ENCODE measurements at regions not wholly inside any gene's neighbourhood (a gene's known extent, or its start where the extent isn't known, plus 50 kb on each side); places are given as distances from the start of the nearest gene placed in this dataset.

GRCh38 chr2:235160281-235160810, 208.5 kb downstream of the SH3BP4 start:
- Histone ChIP-seq H3K4me1 (replicated peaks in 1 of 2) (no peaks in the 10 kb centered on the region), H3K27ac (no peak overlapping the region), H3K4me3 (no peak overlapping the region)
- in situ Hi-C loops (cut with MboI; ENCODE audit: low pct_unique_long_range_greater_than_20kb in 2 of 9, low sequenced_read_pairs in 9 of 9, unreplicated experiment in 9 of 9): loop anchor here in 1 of 9 experiments (25.0 kb wide), 1 partner anchor 577 kb away; no protein-coding TSS in a partner anchor
- no peak for ATAC-seq (replicated peaks in 6 of 8)
- 15 to 86% (median 72%) methylated on average over 2 to 6 of the region's 7 CpGs; no CpG with 5 or more reads in 3 of the 10 experiments for WGBS, 10 experiments

- no peaks in the 10 kb centered on the region for H3K4me1 ChIP-seq (replicated peaks in 1 of 2)
- no peak overlapping the region for H3K27ac ChIP-seq
- in situ Hi-C loops (cut with MboI; ENCODE audit: low pct_unique_long_range_greater_than_20kb in 2 of 9, low sequenced_read_pairs in 9 of 9, unreplicated experiment in 9 of 9): loop anchor here in 1 of 9 experiments (25.0 kb wide), 1 partner anchor 576 kb away; no protein-coding TSS in a partner anchor
- no peak for ATAC-seq (replicated peaks in 6 of 8)
- H3K4me3 ChIP-seq: no peak overlapping the region
- WGBS, 10 experiments: 56 to 100% (median 79%) methylated on average over 1 to 6 of the region's 8 CpGs; no CpG with 5 or more reads in 2 of the 10 experiments
Measured at GRCh38 chr2:235161565-235161964, 209.7 kb downstream of the SH3BP4 start.

GRCh38 chr2:235162082-235162836, 210.4 kb downstream of the SH3BP4 start:
- H3K4me1 ChIP-seq (replicated peaks in 1 of 2): no peaks in the 10 kb centered on the region
- H3K27ac ChIP-seq: no peak overlapping the region
- whole genome bisulfite sequencing, 10 experiments: 50 to 94% (median 82%) methylated on average over 1 to 8 of the region's 9 CpGs
- ATAC-seq (replicated peaks in 6 of 8): peak in 6 of 8 experiments; percentile 36 to 91 (median 80)
- in situ Hi-C loops (cut with MboI; ENCODE audit: low pct_unique_long_range_greater_than_20kb in 2 of 9, low sequenced_read_pairs in 9 of 9, unreplicated experiment in 9 of 9): loop anchor here in 1 of 9 experiments (25.0 kb wide), 1 partner anchor 575 kb away; no protein-coding TSS in a partner anchor
- no peak overlapping the region for H3K4me3 ChIP-seq

GRCh38 chr2:235162837-235163197, 211.0 kb downstream of the SH3BP4 start:
- in situ Hi-C loops (cut with MboI; ENCODE audit: low pct_unique_long_range_greater_than_20kb in 2 of 9, low sequenced_read_pairs in 9 of 9, unreplicated experiment in 9 of 9): loop anchor here in 1 of 9 experiments (25.0 kb wide), 1 partner anchor 574 kb away; no protein-coding TSS in a partner anchor
- no peaks in the 10 kb centered on the region for H3K4me1 ChIP-seq (replicated peaks in 1 of 2)
- H3K27ac ChIP-seq: no peak overlapping the region
- no peak for ATAC-seq (replicated peaks in 6 of 8)
- WGBS, 10 experiments: 50 to 80% (median 66%) methylated on average over 1 to 2 of the region's 5 CpGs; no CpG with 5 or more reads in 6 of the 10 experiments
- H3K4me3 ChIP-seq: no peak overlapping the region

DNA sequence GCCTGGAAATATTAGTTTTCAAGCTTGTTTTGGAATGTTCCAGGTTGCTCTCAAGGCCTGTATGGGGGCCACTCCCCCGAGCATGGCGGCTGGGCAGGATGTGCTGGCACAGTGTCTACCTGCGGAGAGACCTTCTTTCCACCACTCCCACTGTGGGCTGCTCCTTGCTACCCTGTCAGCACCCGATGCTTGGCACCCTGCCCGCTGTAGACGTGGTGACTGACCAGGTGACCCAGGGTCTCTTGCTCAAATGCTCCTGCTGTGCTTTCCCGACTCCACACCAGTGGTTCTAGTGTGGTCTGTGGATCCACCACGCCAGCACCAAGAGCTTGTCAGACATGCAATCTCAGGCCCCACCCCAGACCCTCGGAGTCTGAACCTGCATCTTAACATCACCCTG, 213.3 kb downstream of the SH3BP4 start:
- WGBS, 10 experiments: 64 to 96% (median 89%) methylated on average over 3 to 7 of the region's 9 CpGs; no CpG with 5 or more reads in 7 of the 10 experiments
- no peak overlapping the region for H3K27ac ChIP-seq
- in situ Hi-C loops (cut with MboI; ENCODE audit: low pct_unique_long_range_greater_than_20kb in 2 of 9, low sequenced_read_pairs in 9 of 9, unreplicated experiment in 9 of 9): loop anchor here in 1 of 9 experiments (25.0 kb wide), 1 partner anchor 572 kb away; no protein-coding TSS in a partner anchor
- H3K4me3 ChIP-seq: no peak overlapping the region
- no peak for ATAC-seq (replicated peaks in 6 of 8)
- no peaks in the 10 kb centered on the region for H3K4me1 ChIP-seq (replicated peaks in 1 of 2)

GRCh38 chr2:235165631-235166030, 213.8 kb downstream of the SH3BP4 start:
- in situ Hi-C loops (cut with MboI; ENCODE audit: low pct_unique_long_range_greater_than_20kb in 2 of 9, low sequenced_read_pairs in 9 of 9, unreplicated experiment in 9 of 9): loop anchor here in 1 of 9 experiments (25.0 kb wide), 1 partner anchor 572 kb away; no protein-coding TSS in a partner anchor
- H3K4me1 ChIP-seq (replicated peaks in 1 of 2): peaks cover 0 to 5% of the 10 kb centered on the region in 2 donors
- no peak overlapping the region for H3K4me3 ChIP-seq
- no peak for ATAC-seq (replicated peaks in 6 of 8)
- 40 to 100% (median 89%) methylated on average over 1 to 2 of the region's 4 CpGs; no CpG with 5 or more reads in 3 of the 10 experiments for WGBS, 10 experiments
- H3K27ac ChIP-seq: no peak overlapping the region

- WGBS, 10 experiments: 14 to 100% (median 69%) methylated on average over 1 to 4 of the region's 8 CpGs; no CpG with 5 or more reads in 1 of the 10 experiments
- Histone ChIP-seq H3K4me1 (replicated peaks in 1 of 2) (peaks cover 3 to 17% of the 10 kb centered on the region in 2 donors), H3K27ac (no peak overlapping the region), H3K4me3 (no peak overlapping the region)
- peak in 2 of 8 experiments; percentile 11 to 18 for ATAC-seq (replicated peaks in 6 of 8)
- in situ Hi-C loops (cut with MboI; ENCODE audit: low pct_unique_long_range_greater_than_20kb in 2 of 9, low sequenced_read_pairs in 9 of 9, unreplicated experiment in 9 of 9): loop anchor here in 1 of 9 experiments (25.0 kb wide), 1 partner anchor 569 kb away; no protein-coding TSS in a partner anchor
Measured at GRCh38 chr2:235168174-235168979, 216.6 kb downstream of the SH3BP4 start.

DNA sequence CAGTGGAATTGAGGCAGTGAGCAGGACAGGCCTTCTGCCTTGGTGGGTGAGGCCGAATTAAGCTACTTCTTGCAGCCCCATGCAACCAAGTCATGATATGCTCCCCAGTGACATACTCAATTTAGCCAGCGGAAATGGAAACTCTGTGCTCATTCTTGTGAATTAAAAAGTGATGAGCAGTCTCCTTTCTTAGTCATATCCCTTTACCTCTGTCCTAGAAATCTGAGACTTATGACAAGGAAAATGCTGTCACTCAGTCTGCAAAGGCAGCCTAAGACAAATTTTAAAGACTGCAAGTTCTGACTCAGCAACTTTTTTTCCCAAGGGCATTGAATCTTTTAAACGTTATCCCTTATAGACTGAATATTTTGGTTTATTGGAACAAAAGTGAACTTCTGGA, 218.2 kb downstream of the SH3BP4 start:
- Histone ChIP-seq H3K4me1 (replicated peaks in 1 of 2) (peaks cover 3 to 17% of the 10 kb centered on the region in 2 donors), H3K4me3 (no peak overlapping the region), H3K27ac (no peak overlapping the region)
- in situ Hi-C loops (cut with MboI; ENCODE audit: low pct_unique_long_range_greater_than_20kb in 2 of 9, low sequenced_read_pairs in 9 of 9, unreplicated experiment in 9 of 9): loop anchor here in 1 of 9 experiments (25.0 kb wide), 1 partner anchor 567 kb away; no protein-coding TSS in a partner anchor
- ATAC-seq (replicated peaks in 6 of 8): peak in 2 of 8 experiments; percentile 22 to 23
- 0 to 80% (median 63%) methylated on average over 1 to 3 of the region's 3 CpGs; no CpG with 5 or more reads in 2 of the 10 experiments for WGBS, 10 experiments

GRCh38 chr2:235170536-235171521, 219.0 kb downstream of the SH3BP4 start:
- Histone ChIP-seq H3K4me1 (replicated peaks in 1 of 2) (peaks cover 3 to 17% of the 10 kb centered on the region in 2 donors), H3K27ac (no peak overlapping the region), H3K4me3 (no peak overlapping the region)
- in situ Hi-C loops (cut with MboI; ENCODE audit: low pct_unique_long_range_greater_than_20kb in 2 of 9, low sequenced_read_pairs in 9 of 9, unreplicated experiment in 9 of 9): loop anchor here in 1 of 9 experiments (25.0 kb wide), 1 partner anchor 566 kb away; no protein-coding TSS in a partner anchor
- WGBS, 10 experiments: 0 to 52% (median 12%) methylated on average over 1 to 5 of the region's 8 CpGs; no CpG with 5 or more reads in 4 of the 10 experiments
- ATAC-seq (replicated peaks in 6 of 8): peak; percentile 73 to 99 (median 84)

DNA sequence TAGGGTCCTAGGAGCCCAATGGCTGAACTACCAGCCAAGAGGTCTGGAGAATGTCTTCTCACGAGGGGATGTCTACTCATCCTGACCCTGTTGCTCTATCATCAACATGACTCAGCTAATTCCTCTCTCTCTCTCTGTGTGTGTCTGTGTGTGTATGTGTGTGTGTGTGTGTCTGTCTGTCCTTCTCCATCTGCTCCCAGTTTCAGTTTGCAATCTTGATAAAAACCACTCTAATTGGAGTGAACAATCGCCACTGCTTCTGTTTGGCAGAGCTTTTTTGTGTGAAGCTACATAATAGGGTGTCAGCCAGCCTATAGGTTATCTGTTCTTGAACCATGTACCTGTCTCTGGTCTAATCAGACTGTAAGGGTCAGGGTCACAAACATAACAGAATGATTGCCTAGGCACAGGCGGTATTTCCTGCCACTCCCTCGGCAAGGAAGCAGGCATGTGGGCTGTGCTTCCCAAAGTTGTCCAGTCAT, 219.8 kb downstream of the SH3BP4 start:
- ATAC-seq (replicated peaks in 6 of 8): peak in 5 of 8 experiments; percentile 26 to 42 (median 33)
- 0 to 100% (median 75%) methylated on average over 1 to 3 of the region's 4 CpGs; no CpG with 5 or more reads in 4 of the 10 experiments for WGBS, 10 experiments

GRCh38 chr2:235180642-235181041, 228.8 kb downstream of the SH3BP4 start:
- no peak overlapping the region for H3K4me3 ChIP-seq
- no peak for ATAC-seq (replicated peaks in 6 of 8)
- WGBS, 10 experiments: 53 to 100% (median 83%) methylated on average over 2 to 6 of the region's 6 CpGs
- in situ Hi-C loops (cut with MboI; ENCODE audit: low pct_unique_long_range_greater_than_20kb in 2 of 9, low sequenced_read_pairs in 9 of 9, unreplicated experiment in 9 of 9): no loop called here
- H3K4me1 ChIP-seq (replicated peaks in 1 of 2): peaks cover 17 to 28% of the 10 kb centered on the region in 2 donors
- no peak overlapping the region for H3K27ac ChIP-seq

More for the DNA sequence above, 219.8 kb downstream of the SH3BP4 start:
- in situ Hi-C loops (cut with MboI; ENCODE audit: low pct_unique_long_range_greater_than_20kb in 2 of 9, low sequenced_read_pairs in 9 of 9, unreplicated experiment in 9 of 9): loop anchor here in 1 of 9 experiments (25.0 kb wide), 1 partner anchor 566 kb away; no protein-coding TSS in a partner anchor
- no peak overlapping the region for H3K4me3 ChIP-seq
- peaks cover 3 to 17% of the 10 kb centered on the region in 2 donors for H3K4me1 ChIP-seq (replicated peaks in 1 of 2)
- H3K27ac ChIP-seq: no peak overlapping the region

Measured in motor neuron (in vitro differentiated cells).